DMS53 treated with DMSO at 0.1 percent for 48 hours (cell line): ENCODE measurements at regions not wholly inside any gene's neighbourhood (a gene's known extent, or its start where the extent isn't known, plus 50 kb on each side); places are given as distances from the start of the nearest gene placed in this dataset.
A peak's percentile ranks its signal among the peaks of the same experiment; 100 is the strongest.
"Not testable (repeated sequence)": the region's sequence is repeated elsewhere in the genome, so short reads cannot be mapped to it uniquely, and the experiment has no call there.

Experiments used
- DNase-seq: peaks from one replicate; lab custom pipeline; 2025; ENCODE audit not compliant: unreplicated experiment; lab: John Stamatoyannopoulos, UW

DNA sequence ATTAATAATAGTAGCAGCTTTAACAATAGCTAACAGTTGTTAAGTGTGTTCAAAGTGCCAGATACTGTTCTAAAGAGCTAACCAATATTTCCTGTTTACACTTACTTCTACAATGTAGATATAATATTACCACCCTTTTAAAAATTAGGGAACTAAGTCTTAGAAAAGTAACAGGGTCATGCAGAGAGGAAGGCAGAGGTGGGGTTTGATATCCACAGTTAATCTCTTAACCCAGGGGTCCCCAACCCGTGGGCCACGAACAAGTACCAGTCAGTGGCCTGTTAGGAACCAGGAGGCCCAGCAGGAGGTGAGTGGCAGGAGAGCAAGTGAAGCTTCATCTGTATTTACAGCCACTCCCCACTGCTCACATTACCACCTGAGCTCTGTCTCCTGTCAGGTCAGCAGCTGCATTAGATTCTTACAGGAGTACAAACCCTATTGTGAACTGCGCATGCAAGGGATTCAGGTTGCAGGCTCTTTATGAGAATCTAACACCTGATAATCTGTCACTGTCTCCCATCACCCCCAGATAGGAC lies 89.1 kb downstream of the ACTL7B start:
- peak; percentile 49 for DNase-seq

GRCh38 chr9:108765265-108765664 lies 90.5 kb downstream of the ACTL7B start:
- no peak for DNase-seq

DNA sequence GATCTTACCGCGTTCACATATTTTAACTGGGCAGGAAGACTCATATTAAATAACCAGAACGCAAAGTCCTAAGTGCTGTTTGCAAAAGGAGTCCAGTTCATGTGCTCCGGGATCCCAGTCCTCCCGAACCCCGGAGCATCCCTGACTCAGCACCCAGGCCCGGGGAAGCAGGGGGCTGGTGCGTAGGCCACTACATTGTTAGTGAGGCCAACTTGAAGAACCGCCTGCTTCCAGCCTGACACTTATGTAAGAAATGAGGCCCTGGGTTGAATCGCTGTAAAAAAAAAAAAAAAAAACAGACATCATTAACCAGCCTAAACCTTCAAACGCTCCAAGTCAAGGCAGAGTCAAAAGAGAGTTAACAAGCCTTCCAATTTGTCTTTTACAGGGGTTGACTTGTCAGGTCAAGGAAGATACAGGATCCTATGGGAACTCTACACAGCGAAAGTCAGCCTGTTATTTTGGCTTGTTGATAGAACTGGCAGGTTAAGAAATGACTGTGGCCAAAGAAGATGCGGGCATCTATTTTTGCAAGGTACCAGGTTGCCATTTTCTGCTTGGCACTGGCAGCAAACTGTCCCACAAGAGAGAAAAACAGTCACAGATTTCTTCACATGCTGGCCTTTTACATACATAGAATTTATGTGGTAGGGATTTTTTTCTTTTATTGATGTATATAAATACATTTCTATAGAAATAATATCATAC lies 93.3 kb downstream of the ACTL7B start:
- no peak for DNase-seq

- peak; percentile 48 for DNase-seq
Measured at GRCh38 chr9:108761655-108762347, 94.0 kb downstream of the ACTL7B start.

- no peak for DNase-seq
Measured at GRCh38 chr9:108760841-108761240, 94.9 kb downstream of the ACTL7B start.

- DNase-seq, result peak; percentile 27
Measured at GRCh38 chr9:108759835-108760234, 96.0 kb downstream of the ACTL7B start.

GRCh38 chr9:108759399-108759798 lies 96.4 kb downstream of the ACTL7B start:
- peak; percentile 50 for DNase-seq

GRCh38 chr9:108756746-108757490 lies 98.9 kb downstream of the ACTL7B start:
- no peak for DNase-seq

- DNase-seq, result no peak
Measured at GRCh38 chr9:108755979-108756378, 99.8 kb downstream of the ACTL7B start.

GRCh38 chr9:108751369-108751768 lies 104.4 kb downstream of the ACTL7B start:
- no peak for DNase-seq

DNA sequence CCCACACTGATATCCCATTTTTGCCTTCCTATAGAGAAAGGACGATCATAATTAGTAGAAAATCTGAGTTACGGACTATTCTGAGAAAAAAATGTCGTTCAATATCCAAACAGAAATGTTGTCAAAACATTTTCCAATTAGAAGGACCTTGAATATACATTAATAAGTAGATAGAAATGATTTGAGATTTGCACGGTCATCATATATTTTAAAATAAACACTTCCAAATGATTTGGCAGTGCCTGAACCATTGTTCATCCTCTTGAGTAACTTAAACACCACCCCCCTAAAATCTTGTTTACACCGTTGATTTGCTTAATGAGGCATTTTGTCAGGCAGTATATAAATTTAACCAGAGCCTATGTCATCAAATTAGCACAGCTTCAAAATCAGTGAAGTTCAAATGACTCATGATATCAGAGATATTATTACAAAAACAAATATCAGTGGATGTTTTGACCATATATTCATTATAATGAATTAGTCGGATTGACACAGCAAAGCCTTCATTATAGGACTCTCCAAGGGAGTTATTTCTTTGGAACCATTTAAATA lies 105.0 kb downstream of the ACTL7B start:
- no peak for DNase-seq

GRCh38 chr9:108748776-108749175 lies 107.0 kb downstream of the ACTL7B start:
- DNase-seq, result no peak

- DNase-seq, result no peak
Measured at GRCh38 chr9:108746864-108747263, 108.9 kb downstream of the ACTL7B start.

DNA sequence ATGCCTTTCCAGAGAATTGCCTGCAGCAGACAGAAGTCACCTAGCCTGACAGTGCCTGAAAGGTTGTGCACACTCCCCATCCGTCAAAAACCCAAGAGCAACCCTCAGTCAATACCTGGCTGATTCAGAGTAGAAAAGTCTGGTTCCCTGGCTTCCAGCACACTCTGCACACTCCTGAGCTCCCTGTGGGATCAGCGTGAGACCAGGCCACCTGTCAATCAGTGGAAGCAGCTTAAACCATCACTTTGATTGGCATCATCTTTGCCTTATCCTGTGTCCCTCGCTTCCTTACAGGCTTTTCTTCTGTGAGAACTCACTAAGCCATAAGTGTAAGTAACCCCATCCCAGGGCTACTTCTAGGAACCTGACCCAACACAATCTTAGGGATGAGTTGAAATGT lies 109.8 kb downstream of the ACTL7B start:
- DNase-seq, result no peak

GRCh38 chr9:108744641-108745040 lies 111.1 kb downstream of the ACTL7B start:
- no peak for DNase-seq

- peak; percentile 13 for DNase-seq
Measured at GRCh38 chr9:108743901-108744371, 111.8 kb downstream of the ACTL7B start.

GRCh38 chr9:108743416-108743815 lies 112.4 kb downstream of the ACTL7B start:
- no peak for DNase-seq

DNA sequence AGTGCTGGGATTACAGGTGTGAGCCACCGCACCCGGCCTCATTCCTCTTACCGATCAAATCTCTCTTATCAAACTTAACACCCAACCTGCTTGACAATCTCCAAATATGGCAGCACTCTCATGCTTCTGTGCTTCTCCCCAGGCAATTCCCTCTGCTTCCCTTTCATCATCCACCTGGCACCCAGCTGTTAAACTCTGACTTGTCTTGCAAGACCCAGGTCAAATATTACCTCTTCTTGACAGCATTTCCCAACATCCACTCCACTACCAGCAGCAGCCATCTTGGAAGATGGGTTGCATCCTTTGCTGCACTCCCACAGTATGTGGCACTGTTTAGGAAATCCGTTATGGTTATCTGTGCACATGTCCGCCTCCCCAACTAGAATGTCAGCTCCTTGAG lies 113.6 kb downstream of the ACTL7B start:
- DNase-seq, result no peak

DNA sequence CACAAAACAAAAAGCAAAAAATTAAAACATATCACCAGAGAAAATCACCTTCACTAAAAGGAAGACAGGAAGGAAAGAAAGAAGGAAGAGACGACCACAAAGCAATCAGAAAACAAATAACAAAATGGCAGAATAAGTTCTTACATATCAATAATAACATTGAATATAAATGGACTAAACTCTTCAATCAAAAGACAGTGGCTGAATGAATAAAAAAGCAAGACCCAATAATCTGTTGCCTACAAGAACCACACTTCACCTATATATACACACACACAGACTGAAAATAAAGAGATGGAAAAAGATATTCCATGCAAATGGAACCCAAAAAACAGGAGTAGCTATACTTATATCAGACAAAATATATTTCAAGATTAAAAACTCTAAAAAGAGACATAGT lies 124.5 kb downstream of the ACTL7B start:
- DNase-seq, result not testable (repeated sequence)

- DNase-seq, result no peak
Measured at GRCh38 chr9:108727580-108728111, 128.1 kb downstream of the ACTL7B start.

- DNase-seq, result no peak
Measured at GRCh38 chr9:108724652-108725051, 131.1 kb downstream of the ACTL7B start.
